AG09309 (cell line): ENCODE measurements at regions not wholly inside any gene's neighbourhood (a gene's known extent, or its start where the extent isn't known, plus 50 kb on each side); places are given as distances from the start of the nearest gene placed in this dataset.
A peak's percentile ranks its signal among the peaks of the same experiment; 100 is the strongest.

Experiments used
- DNase-seq: peaks from one replicate; pipeline ENCODE4 v3.0.0-alpha.2; 2010; ENCODE audit warnings: low read depth
- H3K4me3 ChIP-seq: 2 replicates; pipeline ENCODE4 v1.5.1; 2011; ENCODE audit warnings: mild to moderate bottlenecking, low read depth, low read length, moderate library complexity; ENCODE audit not compliant: control insufficient read depth
- CTCF ChIP-seq: IDR thresholded peaks from 2 replicates; pipeline ENCODE4 v1.5.1; 2011; ENCODE audit warnings: mild to moderate bottlenecking, low read depth, low read length, inconsistent platforms; ENCODE audit not compliant: insufficient read depth, control insufficient read depth; ENCODE audit errors: missing control alignments

GRCh38 chr11:105236664-105237063 is 97.1 kb upstream of the CARD18 start:
- no peak overlapping the region for H3K4me3 ChIP-seq
- TF ChIP-seq CTCF: no peak
- DNase-seq: peak; percentile 66

- no peak for DNase-seq
- H3K4me3 ChIP-seq: no peak overlapping the region
- no peak for TF ChIP-seq CTCF
Observed at GRCh38 chr11:105233285-105233684, 93.7 kb upstream of the CARD18 start.

GRCh38 chr11:105232021-105232420 is 92.5 kb upstream of the CARD18 start:
- no peak for TF ChIP-seq CTCF
- H3K4me3 ChIP-seq: no peak overlapping the region
- DNase-seq: no peak

- H3K4me3 ChIP-seq: no peak overlapping the region
- TF ChIP-seq CTCF: no peak
- DNase-seq: no peak
Observed at GRCh38 chr11:105230586-105230985, 91.0 kb upstream of the CARD18 start.

- DNase-seq: no peak
- TF ChIP-seq CTCF: no peak
- no peak overlapping the region for H3K4me3 ChIP-seq
Observed at GRCh38 chr11:105229761-105230160, 90.2 kb upstream of the CARD18 start.

- DNase-seq: peak; percentile 53
- H3K4me3 ChIP-seq: no peak overlapping the region
- no peak for TF ChIP-seq CTCF
Observed at GRCh38 chr11:105229257-105229656, 89.7 kb upstream of the CARD18 start.

- DNase-seq: no peak
- TF ChIP-seq CTCF: no peak
- H3K4me3 ChIP-seq: no peak overlapping the region
Observed at GRCh38 chr11:105227363-105227762, 87.8 kb upstream of the CARD18 start.
